Prostate gland (tissue), 2 donors: ENCODE measurements at regions not wholly inside any gene's neighbourhood (a gene's known extent, or its start where the extent isn't known, plus 50 kb on each side); places are given as distances from the start of the nearest gene placed in this dataset.

Experiments used
- DNase-seq: peaks from one replicate; pipeline ENCODE4 v3.0.0-alpha.2; 2019; ENCODE audit warnings: low spot score
- H3K27ac ChIP-seq, 2 donors: fragments of 200-600 bp; sonication (generic); 2 replicates each; pipeline ENCODE4 v1.5.1; 2017 to 2019
- H3K27me3 ChIP-seq: fragments of 200-600 bp; sonication (generic); replicated peaks from 2 replicates; pipeline ENCODE4 v1.5.1; 2019; ENCODE audit not compliant: insufficient read depth
- H3K36me3 ChIP-seq, 2 donors: fragments of 200-600 bp; sonication (generic); 1 replicate in 1 of 2; 2 replicates in 1 of 2; pipeline versions ENCODE4 v1.5.1 to v1.8.1; 2017 to 2019
- H3K4me1 ChIP-seq: fragments of 200-600 bp; sonication (generic); replicated peaks from 2 replicates; pipeline ENCODE4 v1.5.1; 2019
- H3K4me3 ChIP-seq, 2 donors: fragments of 200-600 bp; sonication (generic); 2 replicates each; pipeline ENCODE4 v1.5.1; 2017 to 2019
- H3K9me3 ChIP-seq: fragments of 200-600 bp; sonication (generic); 2 replicates; pipeline ENCODE4 v1.5.1; 2017
- CTCF ChIP-seq, 4 experiments: fragments of 200-600 bp in 2 of 4; fragments of 450-650 bp in 2 of 4; sonication (generic) in 2 of 4; IDR thresholded peaks; 1 replicate in 3 of 4; 2 replicates in 1 of 4; pipeline ENCODE4 v1.5.1; 2016 to 2019; ENCODE audit warnings: antibody characterized with exemption in 4 of 4, mild to moderate bottlenecking in 2 of 4, moderate library complexity in 2 of 4
- POLR2A ChIP-seq: fragments of 450-650 bp; IDR thresholded peaks from one replicate; pipeline ENCODE4 v1.6.1; 2016; ENCODE audit warnings: antibody characterized with exemption, mild to moderate bottlenecking
- POLR2AphosphoS5 ChIP-seq: sonication (generic); formaldehyde crosslinking; IDR thresholded peaks from one replicate; pipeline ENCODE4 v1.6.1; 2017; ENCODE audit warnings: antibody characterized with exemption
- WGBS: methylation state at CpG from one replicate; pipeline ENCODE4 v1.1.5; 2018; 5-methylcytosine and 5-hydroxymethylcytosine counted together
- intact Hi-C: fragments of 100-400 bp; cut with DNase I; formaldehyde crosslinking; loops from one replicate; pipeline ENCODE4 v1.14.2; 2022

- no peak overlapping the region for H3K27ac ChIP-seq
- DNase-seq: no peak
- WGBS: 93% methylated on average over 2 of the region's 2 CpGs
- no peak overlapping the region for H3K4me3 ChIP-seq
- H3K4me1 ChIP-seq: no peaks in the 10 kb centered on the region
- no peaks in the 10 kb centered on the region for H3K27me3 ChIP-seq
- intact Hi-C loops: no loop called here
- TF ChIP-seq POLR2A: no peak
- TF ChIP-seq POLR2AphosphoS5: no peak
- no peak for TF ChIP-seq CTCF (IDR thresholded peaks at IDR 0.05)
- H3K9me3 ChIP-seq: no peaks in the 10 kb centered on the region
- no peaks in the 10 kb centered on the region for H3K36me3 ChIP-seq
These were observed 186.2 kb upstream of the NAMPT start for GRCh38 chr7:106471021-106471420.

GRCh38 chr7:106466867-106467266 lies 182.1 kb upstream of the NAMPT start:
- Histone ChIP-seq H3K4me3 (no peak overlapping the region), H3K27ac (no peak overlapping the region), H3K27me3 (no peaks in the 10 kb centered on the region), H3K36me3 (no peaks in the 10 kb centered on the region), H3K9me3 (no peaks in the 10 kb centered on the region), H3K4me1 (no peaks in the 10 kb centered on the region)
- intact Hi-C loops: loop anchor here (10.0 kb wide), 1 partner anchor 402 kb away; no protein-coding TSS in a partner anchor
- WGBS: 62% methylated on average over 5 of the region's 5 CpGs
- no peak for DNase-seq
- TF ChIP-seq POLR2AphosphoS5: no peak
- no peak for TF ChIP-seq POLR2A
- no peak for TF ChIP-seq CTCF (IDR thresholded peaks at IDR 0.05)

- Histone ChIP-seq H3K27me3 (no peaks in the 10 kb centered on the region), H3K36me3 (no peaks in the 10 kb centered on the region), H3K9me3 (no peaks in the 10 kb centered on the region), H3K27ac (peak overlapping the region in 1 of 2 donors; percentile 36), H3K4me1 (no peaks in the 10 kb centered on the region), H3K4me3 (no peak overlapping the region)
- 78% methylated on average over 5 of the region's 5 CpGs for WGBS
- TF ChIP-seq CTCF (IDR thresholded peaks at IDR 0.05) (no peak), POLR2AphosphoS5 (peak; percentile 29)
- intact Hi-C loops: loop anchor here (10.0 kb wide), 1 partner anchor 401 kb away; no protein-coding TSS in a partner anchor
- DNase-seq: no peak
These were observed 181.1 kb upstream of the NAMPT start for GRCh38 chr7:106465704-106466468.

GRCh38 chr7:106464651-106465050 lies 179.9 kb upstream of the NAMPT start:
- no peaks in the 10 kb centered on the region for H3K9me3 ChIP-seq
- 77% methylated on average over 2 of the region's 2 CpGs for WGBS
- intact Hi-C loops: loop anchor here (5.0 to 10.0 kb wide), 2 partner anchors 177 to 400 kb away; no protein-coding TSS in a partner anchor
- H3K4me1 ChIP-seq: no peaks in the 10 kb centered on the region
- no peak for TF ChIP-seq POLR2A
- no peak for TF ChIP-seq CTCF (IDR thresholded peaks at IDR 0.05)
- TF ChIP-seq POLR2AphosphoS5: no peak
- H3K36me3 ChIP-seq: no peaks in the 10 kb centered on the region
- H3K27me3 ChIP-seq: no peaks in the 10 kb centered on the region
- no peak overlapping the region for H3K4me3 ChIP-seq
- H3K27ac ChIP-seq: no peak overlapping the region
- DNase-seq: no peak
